Endothelial cell of umbilical vein (primary cell): ENCODE measurements at regions not wholly inside any gene's neighbourhood (a gene's known extent, or its start where the extent isn't known, plus 50 kb on each side); places are given as distances from the start of the nearest gene placed in this dataset.

ENCODE experiments used
- BruUV-seq: library from RNA; stranded (reverse); fragments of 400-500 nt; replicated peaks from 2 replicates; lab custom pipeline; 2021; lab: Mats Ljungman, UMichigan
- CTCF ChIA-PET: fragments of 300-600, 350-600 bp; sonication (Branson Sonifier 250); formaldehyde crosslinking; loops from one replicate; lab custom pipeline; 2021; ENCODE audit warnings: antibody characterized with exemption, inconsistent platforms; lab: Charles Lee
- POLR2A ChIA-PET: fragments of 300-600, 350-600 bp; sonication (Branson Sonifier 250); formaldehyde crosslinking; loops from one replicate; lab custom pipeline; 2021; ENCODE audit warnings: antibody characterized with exemption, inconsistent platforms; lab: Charles Lee
- DNase-seq: peaks from one replicate; pipeline ENCODE4 v3.0.0-alpha.2; 2011; ENCODE audit warnings: low read depth, low spot score
- FAIRE-seq: peaks from 2 replicates; lab custom pipeline; 2011; peaks lifted over from hg19 to GRCh38; lab: Jason Lieb, UNC
- H2AFZ ChIP-seq: 2 replicates; pipeline ENCODE4 v1.6.0; 2012; ENCODE audit warnings: low read depth, low read length, control low read depth, inconsistent platforms
- H3K27ac ChIP-seq: 2 replicates; pipeline ENCODE4 v1.5.1; 2011; ENCODE audit warnings: low read depth, mild to moderate bottlenecking, control low read depth, low read length, moderate library complexity; ENCODE audit not compliant: insufficient read depth
- H3K27me3 ChIP-seq, 2 experiments: 2 replicates each; pipeline versions ENCODE4 v1.6.0 to v1.6.1; 2011; ENCODE audit warnings: low read length in 2 of 2, mixed read lengths in 1 of 2; ENCODE audit not compliant: control insufficient read depth in 2 of 2, insufficient read depth in 2 of 2
- H3K36me3 ChIP-seq, 2 experiments: 2 replicates in 1 of 2; 3 replicates in 1 of 2; pipeline ENCODE4 v1.5.1; 2011; ENCODE audit warnings: low read length in 2 of 2, mild to moderate bottlenecking in 1 of 2, moderate library complexity in 1 of 2; ENCODE audit not compliant: control insufficient read depth in 2 of 2, insufficient read depth in 2 of 2; ENCODE audit errors: extremely low read depth in 1 of 2
- H3K4me1 ChIP-seq: 3 replicates; pipeline ENCODE4 v1.5.1; 2011; ENCODE audit warnings: mild to moderate bottlenecking, low read length; ENCODE audit not compliant: control insufficient read depth, insufficient read depth; ENCODE audit errors: extremely low read depth
- H3K4me2 ChIP-seq: 2 replicates; pipeline ENCODE4 v1.6.1; 2011; ENCODE audit warnings: low read length, control low read depth, mixed read lengths; ENCODE audit not compliant: insufficient read depth
- H3K4me3 ChIP-seq, 3 experiments: fragments of 200-600 bp in 1 of 3; sonication (generic), shearing (Covaris generic) in 1 of 3; replicated peaks in 1 of 3; 2 replicates each; pipeline ENCODE4 v1.5.1; 2011 to 2016; ENCODE audit warnings: control low read depth in 3 of 3, low read length in 3 of 3, mild to moderate bottlenecking in 2 of 3, inconsistent platforms in 1 of 3, low read depth in 1 of 3, moderate library complexity in 1 of 3; ENCODE audit not compliant: insufficient read depth in 1 of 3
- H3K79me2 ChIP-seq: 2 replicates; pipeline ENCODE4 v1.6.0; 2012; ENCODE audit warnings: low read length, inconsistent platforms; ENCODE audit not compliant: control insufficient read depth, insufficient read depth
- H3K9ac ChIP-seq: replicated peaks from 2 replicates; pipeline ENCODE3; 2011; ENCODE audit warnings: low read length, control low read depth; ENCODE audit not compliant: insufficient read depth; ENCODE audit errors: extremely low read depth
- H3K9me1 ChIP-seq: replicated peaks from 3 replicates; pipeline ENCODE4 v1.6.0; 2011; ENCODE audit warnings: mild to moderate bottlenecking, low read length; ENCODE audit not compliant: control insufficient read depth, insufficient read depth; ENCODE audit errors: extremely low read depth
- H3K9me3 ChIP-seq: replicated peaks from 2 replicates; pipeline ENCODE4 v1.5.1; 2012; ENCODE audit warnings: low read length, inconsistent platforms; ENCODE audit not compliant: control insufficient read depth, insufficient read depth
- H4K20me1 ChIP-seq: replicated peaks from 2 replicates; pipeline ENCODE3; 2011; ENCODE audit warnings: mild to moderate bottlenecking, low read length; ENCODE audit not compliant: control insufficient read depth, insufficient read depth; ENCODE audit errors: extremely low read depth
- CTCF ChIP-seq, 2 donors: IDR thresholded peaks; 1 replicate in 1 of 2; 2 replicates in 1 of 2; pipeline ENCODE4 v1.5.1; 2011; ENCODE audit warnings: low read length in 2 of 2, mild to moderate bottlenecking in 2 of 2, moderate library complexity in 2 of 2, control low read depth in 1 of 2, inconsistent platforms in 1 of 2, low read depth in 1 of 2; ENCODE audit not compliant: insufficient read depth in 1 of 2; ENCODE audit errors: extremely low read depth in 1 of 2
- EZH2 ChIP-seq: IDR thresholded peaks from 2 replicates; pipeline ENCODE4 v1.6.1; 2012; ENCODE audit warnings: borderline replicate concordance, low read depth, mild to moderate bottlenecking, moderate library complexity, low read length, inconsistent platforms; ENCODE audit not compliant: severe bottlenecking
- FOS ChIP-seq: IDR thresholded peaks from 2 replicates; pipeline ENCODE4 v1.6.1; 2011; ENCODE audit warnings: mild to moderate bottlenecking, low read length, moderate library complexity, borderline replicate concordance; ENCODE audit not compliant: insufficient read depth
- GATA2 ChIP-seq: IDR thresholded peaks from 2 replicates; pipeline ENCODE4 v1.7.0; 2011; ENCODE audit warnings: low read depth, mild to moderate bottlenecking, moderate library complexity, mixed read lengths, low read length; ENCODE audit not compliant: insufficient read length, insufficient read depth
- JUN ChIP-seq: IDR thresholded peaks from 2 replicates; pipeline ENCODE4 v1.6.1; 2011; ENCODE audit warnings: borderline replicate concordance, low read depth; ENCODE audit not compliant: insufficient read length, insufficient read depth
- MAX ChIP-seq: IDR thresholded peaks from 2 replicates; pipeline ENCODE4 v1.6.1; 2011; ENCODE audit not compliant: insufficient read depth, insufficient read length
- MYC ChIP-seq: IDR thresholded peaks from one replicate; pipeline ENCODE4 v1.6.1; 2011; ENCODE audit warnings: mild to moderate bottlenecking, low read depth, low read length
- POLR2A ChIP-seq: IDR thresholded peaks from 2 replicates; pipeline ENCODE4 v1.6.1; 2012; ENCODE audit warnings: low read depth, mild to moderate bottlenecking, control low read depth, low read length
- POLR2AphosphoS5 ChIP-seq: IDR thresholded peaks from 2 replicates; pipeline ENCODE4 v1.6.1; 2012; ENCODE audit warnings: low read depth, mild to moderate bottlenecking, control low read depth, low read length, moderate library complexity; ENCODE audit not compliant: insufficient read depth
- dilution Hi-C: fragments of 300-500 bp; cut with MboI; formaldehyde crosslinking; loops from one replicate; pipeline ENCODE4 v1.15.0; 2019; ENCODE audit warnings: low sequenced_read_pairs; ENCODE audit not compliant: extremely low pct_ligation_motif_present
- intact Hi-C: fragments of 100-400 bp; cut with micrococcal nuclease; formaldehyde crosslinking; loops from one replicate; pipeline ENCODE4 v1.10.0; 2022

DNA sequence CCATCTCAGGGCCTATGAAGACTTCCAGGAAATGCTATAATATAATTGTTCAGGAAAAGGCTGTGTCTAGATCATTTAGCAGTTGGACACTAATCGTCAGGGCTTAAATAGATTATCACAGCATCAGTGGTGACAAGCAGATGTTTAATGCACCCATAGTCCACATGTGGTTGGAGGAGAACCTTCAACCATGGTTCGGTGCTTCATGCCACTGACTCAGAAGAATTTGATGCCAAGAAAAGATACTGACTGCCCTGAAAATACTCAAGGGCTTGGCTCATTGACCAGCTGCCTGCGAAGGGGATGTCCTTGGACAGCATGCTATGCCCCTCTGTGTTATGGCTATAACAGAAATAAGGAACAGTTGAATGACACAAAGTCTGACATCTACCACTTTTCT lies 175.7 kb downstream of the HHIPL2 start:
- H3K4me1 ChIP-seq: no peaks in the 10 kb centered on the region

More for the DNA sequence above, 175.7 kb downstream of the HHIPL2 start:
- H3K36me3 ChIP-seq: no peaks in the 10 kb centered on the region
- POLR2A ChIA-PET: no interaction called here
- DNase-seq: no peak
- no peak overlapping the region for H3K27ac ChIP-seq
- CTCF ChIA-PET: no interaction called here
- H3K4me3 ChIP-seq: no peak overlapping the region
- H3K79me2 ChIP-seq: no peaks in the 10 kb centered on the region
- no peaks in the 10 kb centered on the region for H4K20me1 ChIP-seq
- no peak for FAIRE-seq
- no TSS peak for BruUV-seq
- dilution Hi-C loops: no loop called here
- H3K9ac ChIP-seq: no peak overlapping the region
- H3K9me1 ChIP-seq: no peaks in the 10 kb centered on the region
- H3K9me3 ChIP-seq: no peaks in the 10 kb centered on the region
- TF ChIP-seq EZH2 (no peak), FOS (no peak), CTCF (IDR thresholded peaks at IDR 0.05; ENCODE audit: extremely low read depth in 1 of 2, insufficient read depth in 1 of 2, low read depth in 1 of 2, low read length in 2 of 2) (no peak), JUN (no peak), GATA2 (no peak), POLR2A (no peak), MYC (no peak), MAX (no peak), POLR2AphosphoS5 (no peak)
- intact Hi-C loops: no loop called here
- no peak overlapping the region for H3K4me2 ChIP-seq
- no peaks in the 10 kb centered on the region for H3K27me3 ChIP-seq
- no peak overlapping the region for H2AFZ ChIP-seq
